HEK293 (cell line): ENCODE measurements at regions not wholly inside any gene's neighbourhood (a gene's known extent, or its start where the extent isn't known, plus 50 kb on each side); places are given as distances from the start of the nearest gene placed in this dataset.

Source experiments
- BCL11A ChIP-seq: fragments of 450-650 bp; formaldehyde crosslinking; IDR thresholded peaks from 2 replicates; pipeline ENCODE4 v1.5.1; 2016; ENCODE audit warnings: low read depth, missing biosample characterization, missing genetic modification characterization
- ZNF549 ChIP-seq: fragments of 450-650 bp; IDR thresholded peaks from 2 replicates; pipeline ENCODE4 v1.5.1; 2018; ENCODE audit warnings: missing biosample characterization, missing genetic modification characterization, mild to moderate bottlenecking, inconsistent platforms, moderate library complexity
- TF ChIP-seq, protein P1 (sequence below): fragments of 450-650 bp; formaldehyde crosslinking; IDR thresholded peaks from 2 replicates; pipeline ENCODE4 v1.5.1; 2016; ENCODE audit warnings: missing biosample characterization, missing genetic modification characterization

DNA sequence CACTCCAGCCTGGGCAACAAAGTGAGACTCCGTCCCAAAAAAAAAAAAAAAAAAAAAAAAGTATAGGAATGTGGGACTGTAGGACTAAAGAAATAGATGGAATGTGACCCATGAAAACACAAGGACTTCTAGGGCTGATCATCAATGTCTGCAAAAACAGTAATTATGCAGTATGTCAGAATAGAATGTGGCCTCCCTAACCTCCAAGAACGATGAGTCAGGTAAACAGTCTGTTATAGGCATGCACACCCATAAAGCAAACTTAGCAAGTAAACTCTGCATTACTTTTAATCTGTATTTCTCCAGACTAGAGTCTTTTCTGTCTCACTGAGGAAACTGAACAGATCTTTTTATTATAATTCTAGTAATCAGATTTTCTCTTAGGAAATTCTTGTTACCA, 233.4 kb downstream of the HNRNPD start:
- no peak for TF ChIP-seq BCL11A (tag by site-specific recombination)
- TF ChIP-seq, protein P1, sequence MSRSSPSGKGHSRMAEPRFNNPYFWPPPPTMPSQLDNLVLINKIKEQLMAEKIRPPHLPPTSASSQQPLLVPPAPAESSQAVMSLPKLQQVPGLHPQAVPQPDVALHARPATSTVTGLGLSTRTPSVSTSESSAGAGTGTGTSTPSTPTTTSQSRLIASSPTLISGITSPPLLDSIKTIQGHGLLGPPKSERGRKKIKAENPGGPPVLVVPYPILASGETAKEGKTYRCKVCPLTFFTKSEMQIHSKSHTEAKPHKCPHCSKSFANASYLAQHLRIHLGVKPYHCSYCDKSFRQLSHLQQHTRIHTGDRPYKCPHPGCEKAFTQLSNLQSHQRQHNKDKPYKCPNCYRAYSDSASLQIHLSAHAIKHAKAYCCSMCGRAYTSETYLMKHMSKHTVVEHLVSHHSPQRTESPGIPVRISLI (tag by site-specific recombination) = no peak
- no peak for TF ChIP-seq ZNF549
